IPS-18a (cell line): ENCODE measurements at regions not wholly inside any gene's neighbourhood (a gene's known extent, or its start where the extent isn't known, plus 50 kb on each side); places are given as distances from the start of the nearest gene placed in this dataset.
"Not testable (repeated sequence)": the region's sequence is repeated elsewhere in the genome, so short reads cannot be mapped to it uniquely, and the experiment has no call there.

Experiments
- H3K27ac ChIP-seq: one replicate; pipeline ENCODE4 v1.5.1; 2013; ENCODE audit warnings: low read length
- H3K27me3 ChIP-seq: one replicate; pipeline ENCODE4 v1.6.1; 2013; ENCODE audit warnings: mild to moderate bottlenecking, low read length; ENCODE audit not compliant: control insufficient read depth, insufficient read depth
- H3K36me3 ChIP-seq: one replicate; pipeline ENCODE4 v1.6.1; 2013; ENCODE audit warnings: low read depth, low read length; ENCODE audit not compliant: control insufficient read depth
- H3K4me1 ChIP-seq: one replicate; pipeline ENCODE4 v1.6.1; 2013; ENCODE audit warnings: low read depth, low read length; ENCODE audit not compliant: control insufficient read depth
- H3K4me3 ChIP-seq: one replicate; pipeline ENCODE4 v1.5.1; 2013; ENCODE audit warnings: low read length
- H3K9ac ChIP-seq: one replicate; pipeline ENCODE4 v1.6.1; 2013; ENCODE audit warnings: mild to moderate bottlenecking, low read length, moderate library complexity
- H3K9me3 ChIP-seq: one replicate; pipeline ENCODE4 v1.6.1; 2013; ENCODE audit warnings: low read depth, low read length; ENCODE audit not compliant: control insufficient read depth

DNA sequence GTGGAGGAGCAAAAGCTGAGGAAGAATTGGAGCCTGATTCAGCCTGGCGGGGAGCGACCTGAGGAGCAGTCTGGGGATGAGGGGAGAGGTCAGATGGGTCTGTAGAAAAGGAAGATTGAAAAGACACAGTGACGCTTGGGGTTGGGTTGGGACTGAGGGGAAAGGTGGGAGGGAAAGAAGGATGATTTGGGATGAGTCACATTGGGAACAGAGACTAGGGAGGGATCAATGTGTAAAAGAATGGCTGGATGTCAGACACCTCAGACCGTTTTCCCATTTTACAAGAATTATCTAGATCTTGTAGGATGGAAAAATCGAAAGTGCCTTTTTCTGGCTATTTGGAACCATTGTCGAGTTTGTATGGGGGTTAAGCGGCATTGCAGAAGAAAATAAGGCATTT lies 1076.5 kb downstream of the DNAJB9 start:
- no peak overlapping the region for H3K4me3 ChIP-seq
- no peaks in the 10 kb centered on the region for H3K36me3 ChIP-seq
- no peaks in the 10 kb centered on the region for H3K9me3 ChIP-seq
- no peaks in the 10 kb centered on the region for H3K27me3 ChIP-seq
- peaks cover 6% of the 10 kb centered on the region for H3K4me1 ChIP-seq
- H3K27ac ChIP-seq, result no peak overlapping the region
- no peak overlapping the region for H3K9ac ChIP-seq

DNA sequence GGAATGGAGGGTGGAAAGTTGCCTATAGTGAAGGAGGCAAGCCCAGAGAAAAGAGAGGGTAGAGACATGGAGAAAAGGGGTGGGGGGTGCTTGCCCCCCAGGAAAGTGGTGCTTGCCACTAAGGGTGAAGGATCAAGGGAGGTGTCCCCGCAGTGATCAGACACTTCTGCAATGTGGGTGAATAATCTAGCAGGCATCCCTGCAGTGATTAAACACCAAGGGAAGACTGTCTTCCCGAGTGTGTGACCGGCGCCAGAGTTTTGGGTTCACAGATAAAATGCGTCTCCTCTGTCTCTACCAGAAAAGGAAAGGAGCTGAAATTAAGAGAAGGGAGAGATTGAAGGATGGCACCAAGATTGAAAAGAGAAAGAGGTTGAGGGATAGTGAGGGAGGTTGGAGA lies 1076.9 kb downstream of the DNAJB9 start:
- not testable (repeated sequence) for H3K27ac ChIP-seq, H3K4me1 ChIP-seq, H3K9ac ChIP-seq, H3K36me3 ChIP-seq, H3K27me3 ChIP-seq, H3K4me3 ChIP-seq, H3K9me3 ChIP-seq

DNA sequence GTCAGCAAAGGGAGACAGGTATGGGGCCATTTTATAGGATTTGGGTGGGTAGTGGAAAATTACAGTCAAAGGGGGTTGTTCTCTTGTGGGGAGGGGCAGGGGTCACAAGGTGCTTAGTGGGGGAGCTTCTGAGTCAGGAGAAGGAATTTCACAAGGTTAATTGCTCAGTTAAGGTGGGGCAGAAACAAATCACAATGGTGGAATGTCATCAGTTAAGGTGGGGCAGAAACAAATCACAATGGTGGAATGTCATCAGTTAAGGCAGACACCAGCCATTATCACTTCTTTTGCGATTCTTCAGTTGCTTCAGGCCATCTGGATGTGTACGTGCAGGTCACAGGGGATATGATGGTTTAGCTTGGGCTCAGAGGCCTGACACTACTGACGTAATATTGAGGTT lies 1077.6 kb downstream of the DNAJB9 start:
- H3K4me1 ChIP-seq, H3K9me3 ChIP-seq, H3K36me3 ChIP-seq, H3K27me3 ChIP-seq, H3K9ac ChIP-seq, H3K27ac ChIP-seq, H3K4me3 ChIP-seq: not testable (repeated sequence)

DNA sequence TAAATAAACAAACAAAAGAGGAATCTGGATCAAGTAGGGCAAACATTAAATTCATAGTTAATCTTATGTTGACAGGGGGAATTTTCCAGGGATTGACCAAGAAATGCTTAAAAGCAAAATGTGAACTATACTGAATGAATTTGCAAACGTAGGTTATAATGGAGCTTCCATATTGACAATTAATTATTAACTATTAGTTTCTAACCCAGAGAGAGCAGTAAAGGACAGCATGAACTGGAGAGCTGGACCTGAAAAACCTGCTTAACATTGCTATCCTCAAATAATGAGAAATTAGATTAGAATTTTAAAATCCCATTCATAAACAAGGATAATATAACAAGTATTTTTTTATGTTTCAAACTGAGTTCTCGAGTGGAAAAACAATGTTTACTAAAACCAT lies 1089.6 kb downstream of the DNAJB9 start:
- no peaks in the 10 kb centered on the region for H3K9me3 ChIP-seq
- H3K4me3 ChIP-seq, result no peak overlapping the region
- no peaks in the 10 kb centered on the region for H3K27me3 ChIP-seq
- H3K36me3 ChIP-seq, result no peaks in the 10 kb centered on the region
- no peak overlapping the region for H3K9ac ChIP-seq
- no peak overlapping the region for H3K27ac ChIP-seq
- no peaks in the 10 kb centered on the region for H3K4me1 ChIP-seq

DNA sequence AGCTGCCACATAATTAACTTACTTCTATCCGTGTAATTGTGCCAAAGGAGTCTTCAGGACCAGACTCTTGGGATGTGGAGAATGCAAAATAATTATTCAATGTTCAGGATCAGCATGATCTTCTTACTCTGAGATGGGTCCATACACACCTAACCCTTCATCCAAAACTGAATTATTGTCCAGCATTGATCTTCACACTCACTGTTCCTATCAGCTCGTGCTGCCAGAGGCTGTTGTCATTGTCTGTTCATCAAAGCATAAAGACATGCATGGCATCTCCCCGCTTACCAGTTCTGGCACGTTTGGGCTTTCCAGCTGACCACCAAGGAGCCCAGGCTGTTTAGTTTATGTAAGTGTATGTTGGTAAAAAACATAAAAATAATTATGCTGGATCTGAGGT lies 1090.7 kb downstream of the DNAJB9 start:
- Histone ChIP-seq H3K36me3 (no peaks in the 10 kb centered on the region), H3K9me3 (no peaks in the 10 kb centered on the region), H3K9ac (no peak overlapping the region), H3K27me3 (no peaks in the 10 kb centered on the region), H3K4me1 (no peaks in the 10 kb centered on the region), H3K27ac (no peak overlapping the region), H3K4me3 (no peak overlapping the region)

DNA sequence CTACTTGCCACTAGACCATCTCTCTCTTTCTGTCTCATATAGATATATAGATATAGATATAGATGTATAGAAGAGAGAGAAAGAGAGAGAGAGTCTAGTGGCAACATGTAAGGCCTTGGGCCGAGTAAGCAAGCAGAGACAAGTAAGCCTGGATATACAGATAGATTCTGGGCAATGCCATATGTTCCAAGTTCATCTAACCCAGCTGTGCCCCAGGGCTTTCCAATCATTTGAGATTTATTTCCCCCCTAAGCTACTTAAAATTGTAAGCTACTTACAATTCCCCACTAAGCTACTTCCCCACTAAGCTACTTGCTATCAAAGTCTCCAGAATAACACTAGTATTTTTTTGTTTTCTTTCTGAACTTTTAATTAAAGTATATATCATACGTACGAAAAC lies 1094.1 kb downstream of the DNAJB9 start:
- no peaks in the 10 kb centered on the region for H3K36me3 ChIP-seq
- H3K9me3 ChIP-seq, result no peaks in the 10 kb centered on the region
- H3K9ac ChIP-seq, result no peak overlapping the region
- no peak overlapping the region for H3K27ac ChIP-seq
- H3K4me1 ChIP-seq, result no peaks in the 10 kb centered on the region
- H3K4me3 ChIP-seq, result no peak overlapping the region
- no peaks in the 10 kb centered on the region for H3K27me3 ChIP-seq

DNA sequence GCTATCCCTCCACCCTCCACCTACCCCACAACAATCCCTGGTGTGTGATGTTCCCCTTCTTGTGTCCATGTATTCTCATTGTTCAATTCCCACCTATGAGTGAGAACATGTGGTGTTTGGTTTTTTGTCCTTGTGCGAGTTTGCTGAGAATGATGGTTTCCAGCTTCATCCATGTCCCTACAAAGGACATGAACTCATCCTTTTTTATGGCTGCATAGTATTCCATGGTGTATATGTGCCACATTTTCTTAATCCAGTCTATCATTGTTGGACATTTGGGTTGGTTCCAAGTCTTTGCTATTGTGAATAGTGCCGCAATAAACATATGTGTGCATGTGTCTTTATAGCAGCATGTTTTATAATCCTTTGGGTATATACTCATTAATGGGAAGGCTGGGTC lies 1117.6 kb downstream of the DNAJB9 start:
- H3K27ac ChIP-seq, H3K4me1 ChIP-seq, H3K9ac ChIP-seq, H3K4me3 ChIP-seq, H3K36me3 ChIP-seq, H3K9me3 ChIP-seq, H3K27me3 ChIP-seq: not testable (repeated sequence)

DNA sequence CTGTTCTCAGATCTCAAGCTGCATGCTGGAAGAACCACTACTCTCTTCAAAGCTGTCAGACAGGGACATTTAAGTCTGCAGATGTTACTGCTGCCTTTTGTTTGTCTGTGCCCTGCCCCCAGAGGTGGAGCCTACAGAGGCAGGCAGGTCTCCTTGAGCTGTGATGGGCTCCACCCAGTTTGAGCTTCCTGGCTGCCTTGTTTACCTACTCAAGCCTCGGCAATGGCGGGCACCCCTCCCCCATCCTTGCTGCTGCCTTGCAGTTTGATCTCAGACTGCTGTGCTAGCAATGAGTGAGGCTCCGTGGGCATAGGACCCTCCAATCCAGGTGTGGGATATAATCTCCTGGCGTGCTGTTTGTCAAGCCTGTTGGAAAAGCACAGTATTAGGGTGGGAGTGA lies 1122.9 kb downstream of the DNAJB9 start:
- not testable (repeated sequence) for H3K4me3 ChIP-seq

DNA sequence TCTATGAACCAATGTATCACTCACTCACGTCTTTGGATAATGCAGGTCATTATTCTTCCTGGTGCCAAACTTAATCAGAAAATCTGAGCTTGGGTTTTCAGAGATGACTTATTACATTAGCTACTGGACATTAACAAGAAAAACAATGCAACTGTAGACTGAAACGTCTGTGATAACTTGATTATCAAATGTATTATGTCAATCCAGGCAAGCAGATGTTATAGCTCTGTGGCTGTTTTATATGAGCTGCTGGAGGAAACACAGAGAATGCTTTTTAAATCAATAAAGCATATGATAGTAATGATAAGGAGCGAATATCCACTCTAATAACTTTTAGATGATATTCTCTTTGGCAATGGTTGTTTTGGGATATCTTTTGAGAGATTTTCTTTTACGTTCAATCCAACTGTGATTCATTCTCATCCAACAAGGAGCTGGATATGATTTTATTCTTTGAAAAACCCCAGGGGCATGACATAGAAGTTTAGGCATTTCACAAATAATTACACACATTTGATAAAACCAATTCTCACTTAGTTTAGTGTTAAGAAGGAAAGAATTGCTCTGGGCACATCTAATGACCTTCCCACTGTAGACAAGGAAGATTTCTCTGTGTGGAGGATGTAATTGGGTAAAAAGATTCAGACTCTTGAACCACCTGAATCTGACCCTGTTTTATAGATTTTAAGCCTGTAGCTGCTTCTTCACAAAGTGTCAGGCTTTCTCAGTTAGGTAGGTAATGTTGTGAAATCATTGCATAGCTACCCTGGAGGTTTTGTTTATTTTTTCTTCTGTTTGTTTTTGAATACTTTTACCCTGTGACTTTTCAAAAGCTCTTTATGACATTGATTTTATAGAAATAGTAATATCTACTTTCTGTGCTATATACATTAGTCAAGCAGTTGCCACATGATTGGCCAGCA lies 1124.7 kb downstream of the DNAJB9 start:
- no peak overlapping the region for H3K4me3 ChIP-seq
- H3K9me3 ChIP-seq, result peaks cover 16% of the 10 kb centered on the region
- no peak overlapping the region for H3K9ac ChIP-seq
- H3K27me3 ChIP-seq, result no peaks in the 10 kb centered on the region
- H3K4me1 ChIP-seq, result no peaks in the 10 kb centered on the region
- no peak overlapping the region for H3K27ac ChIP-seq
- no peaks in the 10 kb centered on the region for H3K36me3 ChIP-seq

More for the DNA sequence above, 1122.9 kb downstream of the DNAJB9 start:
- H3K9ac ChIP-seq, H3K27ac ChIP-seq, H3K27me3 ChIP-seq, H3K4me1 ChIP-seq, H3K36me3 ChIP-seq: not testable (repeated sequence)
- peaks cover 16% of the 10 kb centered on the region for H3K9me3 ChIP-seq

DNA sequence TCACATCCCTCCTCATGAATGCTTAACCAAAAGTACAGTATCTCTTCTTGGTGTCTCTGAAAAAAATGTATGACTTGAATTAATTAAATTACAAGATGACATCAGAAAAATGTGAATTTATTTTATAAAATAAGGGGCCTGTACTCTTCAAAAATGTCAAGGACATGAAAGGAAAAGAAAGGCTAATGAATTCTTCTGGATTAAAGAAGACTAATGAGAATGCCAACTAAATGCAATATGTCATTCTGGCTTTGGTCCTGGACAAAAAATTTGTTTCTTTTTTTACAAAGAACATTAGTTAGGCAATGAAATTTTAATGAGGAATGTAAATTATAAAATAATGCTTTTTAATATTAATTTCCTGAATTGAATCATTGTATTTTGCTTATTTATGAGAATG lies 1125.7 kb downstream of the DNAJB9 start:
- no peaks in the 10 kb centered on the region for H3K27me3 ChIP-seq
- no peak overlapping the region for H3K4me3 ChIP-seq
- H3K9me3 ChIP-seq, result peaks cover 16% of the 10 kb centered on the region
- no peak overlapping the region for H3K9ac ChIP-seq
- H3K4me1 ChIP-seq, result no peaks in the 10 kb centered on the region
- no peaks in the 10 kb centered on the region for H3K36me3 ChIP-seq
- no peak overlapping the region for H3K27ac ChIP-seq

DNA sequence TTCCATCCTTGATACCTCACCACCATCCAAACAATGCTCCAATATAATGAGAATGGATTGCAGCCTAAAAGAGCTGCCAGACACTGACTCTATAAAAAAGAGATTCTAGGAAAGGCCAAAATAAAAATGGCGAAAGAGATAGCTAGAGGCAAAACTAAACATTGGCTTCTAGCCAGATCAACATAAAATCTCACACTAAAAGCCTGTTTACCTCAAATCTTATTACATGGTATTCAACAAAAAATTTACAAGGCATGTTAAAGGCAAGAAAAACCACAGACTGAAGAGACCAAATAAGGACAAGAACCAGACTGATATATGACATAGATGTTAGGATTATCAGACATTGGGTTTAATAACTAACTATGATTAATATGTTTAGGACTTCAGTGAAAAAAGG lies 1127.0 kb downstream of the DNAJB9 start:
- Histone ChIP-seq H3K9me3 (peaks cover 16% of the 10 kb centered on the region), H3K4me3 (no peak overlapping the region), H3K4me1 (no peaks in the 10 kb centered on the region), H3K27me3 (no peaks in the 10 kb centered on the region), H3K9ac (no peak overlapping the region), H3K27ac (no peak overlapping the region), H3K36me3 (no peaks in the 10 kb centered on the region)

DNA sequence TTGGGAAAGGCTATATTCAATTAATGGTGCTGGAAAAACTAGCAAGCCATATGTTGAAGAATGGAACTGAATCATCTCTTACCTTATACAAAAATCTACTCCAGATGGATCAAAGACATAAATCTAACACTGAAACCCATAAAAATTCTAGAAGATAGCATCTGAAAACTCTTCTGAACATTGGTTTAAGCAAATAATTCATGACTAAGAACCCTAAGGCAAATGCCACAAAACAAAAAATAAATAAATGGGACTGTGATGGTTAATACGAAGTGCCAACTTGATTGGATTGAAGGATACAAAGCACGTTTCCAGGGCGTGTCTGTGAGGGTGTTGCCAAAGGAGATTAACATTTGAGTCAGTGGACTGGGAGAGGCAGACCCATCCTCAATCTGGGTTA lies 1130.0 kb downstream of the DNAJB9 start:
- no peak overlapping the region for H3K27ac ChIP-seq
- no peaks in the 10 kb centered on the region for H3K27me3 ChIP-seq
- no peak overlapping the region for H3K9ac ChIP-seq
- no peaks in the 10 kb centered on the region for H3K36me3 ChIP-seq
- no peaks in the 10 kb centered on the region for H3K4me1 ChIP-seq
- peaks cover 5% of the 10 kb centered on the region for H3K9me3 ChIP-seq
- no peak overlapping the region for H3K4me3 ChIP-seq
